WI38 (cell line): ENCODE measurements at regions not wholly inside any gene's neighbourhood (a gene's known extent, or its start where the extent isn't known, plus 50 kb on each side); places are given as distances from the start of the nearest gene placed in this dataset.

Source experiments
- H3K4me3 ChIP-seq: 2 replicates; pipeline ENCODE4 v1.5.1; 2011; ENCODE audit warnings: low read depth, mild to moderate bottlenecking, control low read depth, low read length
- TF ChIP-seq, protein P1 (sequence below): IDR thresholded peaks from 2 replicates; pipeline ENCODE4 v1.5.1; 2012; ENCODE audit warnings: low read depth, mild to moderate bottlenecking, control low read depth, low read length

- TF ChIP-seq, protein P1, sequence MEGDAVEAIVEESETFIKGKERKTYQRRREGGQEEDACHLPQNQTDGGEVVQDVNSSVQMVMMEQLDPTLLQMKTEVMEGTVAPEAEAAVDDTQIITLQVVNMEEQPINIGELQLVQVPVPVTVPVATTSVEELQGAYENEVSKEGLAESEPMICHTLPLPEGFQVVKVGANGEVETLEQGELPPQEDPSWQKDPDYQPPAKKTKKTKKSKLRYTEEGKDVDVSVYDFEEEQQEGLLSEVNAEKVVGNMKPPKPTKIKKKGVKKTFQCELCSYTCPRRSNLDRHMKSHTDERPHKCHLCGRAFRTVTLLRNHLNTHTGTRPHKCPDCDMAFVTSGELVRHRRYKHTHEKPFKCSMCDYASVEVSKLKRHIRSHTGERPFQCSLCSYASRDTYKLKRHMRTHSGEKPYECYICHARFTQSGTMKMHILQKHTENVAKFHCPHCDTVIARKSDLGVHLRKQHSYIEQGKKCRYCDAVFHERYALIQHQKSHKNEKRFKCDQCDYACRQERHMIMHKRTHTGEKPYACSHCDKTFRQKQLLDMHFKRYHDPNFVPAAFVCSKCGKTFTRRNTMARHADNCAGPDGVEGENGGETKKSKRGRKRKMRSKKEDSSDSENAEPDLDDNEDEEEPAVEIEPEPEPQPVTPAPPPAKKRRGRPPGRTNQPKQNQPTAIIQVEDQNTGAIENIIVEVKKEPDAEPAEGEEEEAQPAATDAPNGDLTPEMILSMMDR = no peak
- H3K4me3 ChIP-seq = no peak overlapping the region
Measured at GRCh38 chr5:158340608-158341007, 481.7 kb upstream of the CLINT1 start.

DNA sequence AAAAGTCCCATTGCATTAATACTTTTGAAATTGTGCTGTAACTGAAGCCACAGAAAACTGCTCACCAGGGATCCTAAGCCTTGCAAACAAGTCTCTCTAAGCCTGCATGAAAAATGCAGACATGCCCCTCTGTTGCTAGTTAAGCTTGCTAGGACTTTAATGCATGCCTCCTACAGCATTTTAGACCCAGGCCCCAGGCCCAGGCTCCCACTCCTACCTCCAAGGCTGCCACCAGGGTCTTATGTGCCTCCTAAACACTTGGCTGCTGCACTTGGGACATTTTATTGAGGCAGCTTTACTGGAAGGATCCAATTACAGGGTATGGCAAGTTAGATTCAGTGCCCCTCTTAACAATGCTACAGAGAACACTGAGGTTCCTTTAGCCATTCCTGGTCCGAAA lies 467.3 kb upstream of the CLINT1 start:
- H3K4me3 ChIP-seq = no peak overlapping the region
- TF ChIP-seq, protein P1 = no peak

- H3K4me3 ChIP-seq = no peak overlapping the region
- TF ChIP-seq, protein P1 = no peak
Measured at GRCh38 chr5:158324236-158324635, 465.3 kb upstream of the CLINT1 start.

DNA sequence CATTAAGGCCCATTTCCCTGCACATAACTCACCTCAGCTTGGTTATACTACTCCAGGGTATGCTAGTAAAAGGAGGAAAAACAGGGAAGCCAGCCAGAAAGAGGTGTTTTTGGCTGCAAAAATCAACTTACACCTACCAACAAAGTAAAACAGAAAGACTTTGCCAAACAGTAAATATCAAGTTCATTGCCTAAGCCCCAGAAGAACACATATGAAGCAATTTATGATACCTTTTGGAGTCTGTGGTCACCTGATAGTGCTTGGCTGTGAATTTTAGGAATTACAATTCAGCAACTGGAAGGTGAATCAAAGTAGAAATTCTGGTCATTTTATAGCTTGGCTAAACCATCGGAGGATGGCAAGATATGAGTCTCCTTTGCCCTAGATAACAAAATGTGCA lies 463.7 kb upstream of the CLINT1 start:
- TF ChIP-seq, protein P1 = no peak

DNA sequence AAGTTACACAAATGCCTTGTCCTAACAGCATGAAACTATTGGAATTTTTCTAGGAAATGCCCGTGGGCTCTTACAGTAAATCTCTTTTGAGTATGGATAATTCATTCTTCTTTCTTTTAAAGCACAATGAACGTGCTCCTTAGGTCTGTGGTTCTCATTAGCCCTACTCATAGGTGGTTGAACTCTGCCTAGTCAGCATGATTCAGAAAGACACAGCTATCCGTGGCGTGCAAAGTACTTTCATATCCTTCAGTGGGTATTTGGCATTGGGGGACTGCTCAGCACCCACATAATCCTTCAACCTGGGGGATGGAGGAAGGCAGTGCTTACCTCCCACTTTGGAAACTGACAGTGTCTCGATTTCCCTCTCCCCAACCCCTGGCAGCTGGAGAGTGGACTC lies 462.0 kb upstream of the CLINT1 start:
- TF ChIP-seq, protein P1 = no peak
- H3K4me3 ChIP-seq = no peak overlapping the region

More for the DNA sequence above, 463.7 kb upstream of the CLINT1 start:
- no peak overlapping the region for H3K4me3 ChIP-seq

DNA sequence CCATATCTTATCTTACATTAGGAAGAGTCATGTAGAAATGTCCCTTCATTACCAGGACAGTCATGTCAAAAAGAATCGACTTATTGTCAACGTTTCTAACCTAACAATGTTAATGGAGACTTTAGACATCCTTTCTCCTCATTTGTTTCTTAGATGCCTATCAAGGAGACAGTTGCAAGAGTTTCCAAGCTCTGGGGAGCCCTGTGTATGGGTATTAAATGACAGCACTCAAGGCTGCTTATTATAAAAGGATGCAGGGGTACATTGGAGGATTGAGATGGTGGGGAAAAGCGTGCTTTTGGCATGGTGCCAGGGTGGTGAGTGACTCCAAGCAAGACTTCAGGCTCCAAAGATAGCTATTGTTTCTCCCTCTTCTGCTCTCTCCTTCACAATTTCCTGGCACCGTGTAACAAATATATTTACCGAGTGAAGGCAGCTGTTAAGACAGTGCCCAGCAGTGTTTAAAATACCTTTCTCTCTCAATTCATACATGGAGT lies 461.3 kb upstream of the CLINT1 start:
- TF ChIP-seq, protein P1 = no peak
- no peak overlapping the region for H3K4me3 ChIP-seq

- H3K4me3 ChIP-seq = no peak overlapping the region
- TF ChIP-seq, protein P1 = no peak
Measured at GRCh38 chr5:158317507-158317906, 458.6 kb upstream of the CLINT1 start.
